ENCODE measurements at regions not wholly inside any gene's neighbourhood (a gene's known extent, or its start where the extent isn't known, plus 50 kb on each side); places are given as distances from the start of the nearest gene placed in this dataset.

DNA sequence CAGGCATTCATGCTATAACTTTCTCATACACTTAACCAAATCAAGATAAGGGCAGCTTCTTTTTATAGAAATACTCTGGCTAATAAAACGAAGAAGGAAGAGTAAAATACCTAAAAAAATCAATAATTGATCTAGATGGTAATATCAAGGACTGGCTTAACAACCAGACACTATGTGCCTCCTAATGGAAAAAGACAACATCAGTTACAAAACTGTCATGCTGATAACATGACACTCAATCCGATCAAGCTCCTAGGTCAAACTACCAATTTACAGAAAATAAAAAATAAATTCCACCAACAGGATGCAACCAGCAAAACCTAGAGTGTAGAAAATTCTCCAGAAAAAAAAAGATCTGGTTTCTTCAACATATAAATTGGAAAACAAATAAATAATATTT, 634.6 kb downstream of the IGSF11 start:
- FAIRE-seq, result no peak

DNA sequence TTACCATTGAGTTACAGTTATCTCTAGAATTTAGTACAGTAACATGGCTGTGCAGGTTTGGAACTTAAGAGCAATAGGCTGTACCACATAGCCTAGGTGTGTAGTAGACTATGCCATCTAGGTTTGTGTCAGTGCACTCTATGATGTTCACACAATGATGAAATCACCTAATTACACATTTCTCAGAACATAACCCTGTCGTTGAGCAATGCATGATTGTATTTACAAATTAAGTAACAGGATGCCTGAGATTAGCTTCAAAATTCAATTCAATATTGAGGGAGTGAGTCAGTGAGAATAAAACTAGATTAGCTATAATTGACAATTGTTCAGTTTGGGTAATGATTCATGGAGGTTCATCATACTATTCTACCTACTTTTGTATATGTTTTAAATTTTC, 633.8 kb downstream of the IGSF11 start:
- FAIRE-seq, result no peak

DNA sequence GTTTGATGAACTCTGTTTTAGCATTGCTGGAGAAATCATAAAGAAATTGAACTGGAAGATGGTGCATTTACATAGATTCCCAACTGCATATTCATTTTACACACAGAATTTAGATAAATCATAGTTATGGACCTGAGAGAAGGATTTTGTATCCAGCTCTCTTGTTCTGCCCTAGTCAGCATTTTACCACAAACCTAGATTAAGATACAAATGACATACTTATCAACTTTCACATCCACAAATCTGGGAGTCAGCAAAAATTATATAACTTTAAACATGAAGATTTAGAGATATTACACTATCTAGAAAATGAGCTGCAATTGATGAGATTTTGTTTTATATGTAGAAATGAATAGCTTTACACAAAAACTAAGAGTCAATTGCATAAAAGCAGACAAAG, 632.8 kb downstream of the IGSF11 start:
- FAIRE-seq, result no peak

DNA sequence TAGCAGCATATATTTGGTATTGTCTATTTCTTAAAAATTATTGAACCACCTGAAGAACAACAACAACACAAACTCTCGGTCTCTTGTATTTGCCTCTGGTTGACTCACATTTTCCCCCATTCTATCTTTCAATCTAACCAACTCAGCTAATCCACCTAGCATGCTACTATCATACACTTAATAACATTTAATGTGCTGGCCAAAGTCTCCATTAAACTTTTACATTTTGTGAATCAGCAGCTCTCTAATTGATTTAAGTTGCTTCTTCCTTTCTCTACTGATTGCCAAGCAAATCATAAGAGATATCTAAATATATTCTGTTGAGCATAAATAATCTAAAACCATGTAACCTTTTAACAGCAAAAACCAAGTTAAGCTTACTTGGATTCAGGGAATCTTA, 631.7 kb downstream of the IGSF11 start:
- FAIRE-seq, result no peak

DNA sequence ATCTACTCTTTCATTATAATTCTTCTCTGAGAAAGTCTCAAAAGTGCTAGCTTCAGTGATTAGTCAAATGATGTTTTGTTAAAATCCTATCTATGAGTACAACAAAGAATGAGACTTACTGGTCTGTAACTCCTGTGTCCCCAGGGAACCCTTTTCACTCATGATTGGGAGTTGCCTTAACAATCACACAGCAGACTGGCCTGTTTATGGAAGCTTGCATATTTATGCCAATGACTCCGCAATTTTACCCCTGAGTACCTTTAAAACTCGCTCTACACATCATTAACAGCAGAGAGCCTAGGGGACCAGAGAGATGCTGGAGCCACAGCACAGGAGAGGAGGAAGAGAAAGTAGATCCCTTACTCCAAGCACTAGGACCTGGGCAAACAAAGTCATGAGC, 628.1 kb downstream of the IGSF11 start:
- no peak for FAIRE-seq

DNA sequence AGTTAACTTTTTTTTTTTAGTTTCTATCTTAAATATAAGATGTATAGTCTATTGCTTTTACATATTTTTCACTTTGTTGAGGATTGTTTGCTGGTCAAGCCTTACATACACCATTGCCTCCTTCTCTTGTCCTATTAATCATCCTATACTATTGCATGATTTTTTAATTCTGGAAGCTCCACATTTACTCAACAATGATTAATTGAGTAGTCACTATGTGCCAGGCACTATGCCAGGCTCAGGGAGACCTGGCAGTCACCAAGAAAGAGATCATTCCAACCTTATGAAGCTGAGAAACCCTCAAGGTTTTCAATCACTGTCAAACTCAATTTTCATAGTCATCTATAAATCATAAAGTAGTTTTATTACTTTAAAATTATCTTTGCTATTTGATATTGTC, 626.2 kb downstream of the IGSF11 start:
- no peak for FAIRE-seq

DNA sequence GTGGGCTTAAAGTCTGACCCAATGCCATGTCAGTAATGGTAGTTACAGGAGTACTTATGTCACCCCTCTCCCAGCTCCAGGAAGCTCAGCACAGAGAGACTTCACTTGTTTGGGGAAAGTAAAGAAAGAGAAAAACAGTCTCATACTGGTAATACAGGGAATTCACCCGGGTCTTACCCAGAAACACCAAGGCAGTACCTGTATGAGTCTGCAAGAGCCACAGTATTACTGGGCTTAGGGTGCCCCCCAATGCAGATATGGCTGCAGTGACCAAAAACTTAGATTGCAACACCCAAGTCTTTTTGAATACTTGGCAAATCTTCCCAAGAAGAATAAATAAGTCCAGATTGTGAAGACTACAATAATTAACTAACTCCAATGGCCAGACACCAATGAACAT, 622.1 kb downstream of the IGSF11 start:
- FAIRE-seq, result no peak

DNA sequence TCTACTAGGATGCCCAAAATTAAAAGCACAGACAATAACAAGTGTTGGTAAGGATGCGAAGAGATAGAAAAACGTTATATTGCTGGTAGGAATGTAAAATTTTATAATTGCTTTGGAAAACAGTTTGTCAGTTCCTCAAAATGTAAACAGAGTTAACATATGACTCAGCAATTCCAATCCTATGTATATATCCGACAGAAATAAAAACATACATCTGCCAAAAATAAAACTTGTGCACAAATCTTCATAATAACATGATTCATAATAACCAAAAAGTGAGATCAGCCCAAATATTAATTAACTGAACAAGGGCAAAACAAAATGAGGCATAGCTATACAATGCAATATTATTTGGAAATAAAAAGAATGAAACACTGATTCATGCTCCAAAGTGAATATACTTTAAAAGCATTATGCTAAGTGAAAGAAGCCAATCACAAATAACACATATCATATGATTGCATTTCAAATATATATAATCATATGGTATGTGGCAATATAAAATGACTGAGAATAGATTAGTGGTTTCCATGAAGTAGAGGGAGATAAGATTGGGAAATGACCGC, 609.3 kb downstream of the IGSF11 start:
- no peak for FAIRE-seq

DNA sequence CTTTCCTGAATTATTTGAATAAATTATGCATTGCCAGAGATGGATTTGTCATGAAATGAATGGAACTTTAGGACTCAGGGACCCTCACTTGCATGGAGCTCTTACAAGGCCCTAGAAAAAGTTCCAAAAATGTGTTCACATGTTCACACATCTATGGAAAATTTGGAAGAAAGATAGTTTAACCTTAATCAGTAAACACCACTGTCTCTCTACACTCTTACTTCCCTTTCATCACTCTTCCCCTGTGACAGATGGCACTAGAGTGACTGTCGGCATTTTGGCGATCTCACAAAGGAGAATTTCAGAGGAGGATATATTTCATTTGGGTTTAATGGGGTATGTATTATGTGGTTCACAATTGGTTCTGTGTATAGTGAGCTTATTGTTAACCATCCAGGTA, 600.8 kb downstream of the IGSF11 start:
- FAIRE-seq, result no peak

DNA sequence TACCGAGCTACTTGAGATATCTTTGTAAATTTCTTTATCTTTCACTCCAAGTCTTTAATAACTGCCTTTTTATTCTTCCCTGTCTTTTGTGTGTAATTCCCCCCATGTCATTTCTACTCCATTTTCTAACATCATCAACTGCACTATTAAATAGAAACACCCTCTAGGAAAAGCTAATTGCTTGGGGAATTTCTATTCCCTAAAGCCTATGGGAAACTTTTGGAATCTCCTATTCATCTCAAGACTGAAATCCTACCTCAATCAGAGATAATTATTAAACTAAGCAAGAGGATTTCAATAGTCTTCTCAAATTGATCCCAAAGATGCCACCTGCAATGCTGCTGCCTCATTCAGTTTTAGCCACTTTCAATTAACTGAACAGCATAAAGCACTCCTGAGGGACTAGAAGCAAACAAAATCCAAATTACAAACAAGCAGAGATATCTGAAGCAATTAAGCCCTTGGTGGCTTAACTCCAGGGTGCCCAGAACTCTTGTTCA, 598.7 kb downstream of the IGSF11 start:
- no peak for FAIRE-seq

DNA sequence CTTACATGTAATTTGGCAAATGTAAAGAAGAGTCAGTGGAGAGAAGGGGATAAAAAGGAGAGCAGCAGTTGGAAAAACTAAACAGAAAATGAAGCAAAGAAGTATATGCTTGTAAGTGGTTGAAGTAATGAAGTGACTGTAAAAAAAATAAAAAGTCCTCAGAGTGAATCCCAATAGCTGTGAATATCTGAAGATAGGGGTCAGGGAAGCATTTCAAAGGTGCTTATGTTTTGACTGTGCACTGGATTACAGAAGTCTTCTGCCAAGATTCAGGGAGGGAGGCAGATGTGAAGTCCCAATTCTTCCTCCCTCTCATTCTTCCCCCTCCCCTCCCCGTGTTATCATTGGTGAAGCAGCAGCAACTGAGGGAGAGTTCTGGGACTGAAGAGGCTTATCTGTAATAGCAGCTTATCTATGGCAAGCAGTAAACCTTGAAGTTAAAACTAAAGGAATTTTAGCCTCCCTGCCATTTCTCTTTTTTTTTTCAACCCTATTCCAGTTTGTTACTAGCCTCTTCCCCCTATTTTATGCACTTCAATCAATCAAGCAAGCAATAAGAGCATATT, 597.9 kb downstream of the IGSF11 start:
- no peak for FAIRE-seq

DNA sequence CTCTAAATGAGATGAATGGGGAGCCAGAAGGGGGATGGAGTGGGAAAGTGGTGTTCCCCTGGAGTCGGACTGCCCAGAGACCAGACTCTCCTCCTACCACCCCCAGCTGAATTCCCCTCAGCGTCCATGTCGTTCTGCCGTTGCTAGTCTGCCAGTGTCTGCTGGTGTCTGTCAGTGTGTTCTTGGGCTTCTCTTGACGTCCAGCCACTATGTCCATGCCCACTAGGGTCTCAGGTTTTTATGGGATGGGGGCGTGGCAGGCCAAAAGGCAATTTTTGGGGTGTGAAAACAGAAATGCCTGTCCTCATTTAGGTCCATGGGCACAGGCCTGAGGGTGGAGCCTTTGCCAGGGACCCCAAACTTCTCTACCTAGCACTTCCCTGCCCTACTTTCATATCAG, 589.6 kb downstream of the IGSF11 start:
- FAIRE-seq, result no peak

DNA sequence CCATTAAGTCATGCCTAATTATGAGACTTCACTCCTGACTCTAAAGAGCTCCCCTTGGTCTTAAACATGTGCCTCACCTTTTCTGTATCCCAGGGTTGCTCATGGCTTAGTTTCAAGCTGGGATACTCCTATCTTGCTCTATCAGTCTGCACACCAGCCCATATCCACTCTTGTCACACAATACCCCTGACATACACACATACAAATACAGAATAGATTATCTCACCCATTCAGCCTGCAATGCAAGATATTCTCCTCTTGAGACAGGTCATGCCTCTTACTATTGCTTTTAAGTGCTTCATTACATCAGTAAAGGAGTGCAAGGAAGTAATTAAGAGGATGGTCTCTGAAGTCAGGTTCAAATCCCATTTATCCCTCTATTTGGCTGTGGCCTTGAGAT, 587.3 kb downstream of the IGSF11 start:
- no peak for FAIRE-seq

DNA sequence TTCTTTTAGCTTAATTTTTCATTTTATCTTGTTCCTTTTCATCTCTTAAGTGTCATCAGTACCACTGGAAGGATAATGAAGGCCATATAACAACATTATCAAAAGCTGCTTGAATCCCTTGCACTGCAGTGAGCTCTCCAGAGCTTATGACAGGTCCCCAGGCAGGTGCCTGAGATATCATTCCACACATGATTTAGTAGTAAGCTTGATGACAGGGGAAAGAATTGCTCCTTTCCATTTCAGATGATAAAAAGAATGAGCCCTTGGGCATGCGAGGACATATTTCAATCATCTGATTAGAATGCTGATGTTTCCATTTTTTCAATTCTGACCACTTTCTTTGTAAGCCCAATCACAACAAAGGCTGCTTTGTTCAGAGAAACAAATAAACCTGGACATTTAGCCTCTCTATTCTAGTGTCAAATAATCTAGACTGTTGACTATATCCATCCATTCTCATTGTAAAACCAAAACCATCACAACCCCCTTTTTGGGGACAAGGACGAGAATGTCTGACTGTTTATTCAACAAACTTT, 567.8 kb downstream of the IGSF11 start:
- FAIRE-seq, result no peak

DNA sequence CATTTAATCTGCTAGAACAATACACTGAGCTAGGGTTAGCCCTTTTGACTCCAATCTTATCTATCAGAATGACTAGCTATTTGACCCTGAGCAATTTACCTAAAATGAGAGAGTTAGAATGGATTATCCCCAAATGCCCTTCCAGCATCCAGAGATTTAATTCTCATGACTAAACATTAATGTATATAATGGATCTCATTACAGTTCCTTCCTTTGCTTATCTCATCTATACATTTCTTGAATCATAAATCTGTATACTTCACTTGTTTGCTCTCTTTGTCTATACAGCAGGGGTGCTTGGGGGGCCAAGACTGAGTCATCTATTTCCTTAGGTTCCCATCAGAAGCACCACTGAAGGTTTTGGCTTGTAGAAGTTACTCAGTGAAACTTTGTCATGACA, 565.8 kb downstream of the IGSF11 start:
- FAIRE-seq, result no peak

DNA sequence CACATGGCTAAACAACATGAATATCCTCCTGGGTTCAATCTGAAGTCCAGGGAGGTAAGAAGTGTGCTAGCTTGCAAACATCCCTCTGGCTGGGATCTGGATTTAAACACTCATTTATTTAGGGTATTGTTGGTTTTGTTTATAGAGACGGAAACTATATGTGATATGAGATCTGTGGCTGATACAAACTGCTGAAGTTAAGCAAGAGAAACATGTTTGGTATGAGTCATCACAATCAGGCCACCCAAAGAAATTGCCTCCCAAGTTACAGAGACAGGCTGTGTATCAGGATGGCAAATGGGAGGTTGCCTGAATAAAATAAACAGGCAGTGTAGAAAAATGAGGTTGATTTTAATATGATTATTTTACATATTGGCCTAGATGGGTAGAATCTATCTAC, 562.1 kb downstream of the IGSF11 start:
- no peak for FAIRE-seq

DNA sequence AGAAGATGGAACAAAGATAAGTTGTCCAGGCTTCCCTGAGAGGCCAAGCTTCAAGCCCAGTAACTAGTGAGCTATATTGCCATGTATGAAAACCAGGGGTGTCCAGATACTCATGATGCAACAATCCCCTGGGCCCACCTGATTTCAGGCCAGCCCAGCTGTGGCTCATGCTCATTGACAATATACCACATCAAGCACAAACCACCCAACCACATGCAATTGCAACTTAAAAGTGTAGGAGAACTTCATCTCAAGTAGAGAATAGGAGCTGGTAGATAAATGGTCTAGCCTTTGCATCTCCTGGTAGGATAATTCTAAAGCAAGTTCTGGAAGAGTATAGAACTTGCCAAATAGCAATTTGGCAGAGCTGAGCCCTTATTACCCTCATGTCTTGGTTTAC, 561.3 kb downstream of the IGSF11 start:
- FAIRE-seq, result no peak

DNA sequence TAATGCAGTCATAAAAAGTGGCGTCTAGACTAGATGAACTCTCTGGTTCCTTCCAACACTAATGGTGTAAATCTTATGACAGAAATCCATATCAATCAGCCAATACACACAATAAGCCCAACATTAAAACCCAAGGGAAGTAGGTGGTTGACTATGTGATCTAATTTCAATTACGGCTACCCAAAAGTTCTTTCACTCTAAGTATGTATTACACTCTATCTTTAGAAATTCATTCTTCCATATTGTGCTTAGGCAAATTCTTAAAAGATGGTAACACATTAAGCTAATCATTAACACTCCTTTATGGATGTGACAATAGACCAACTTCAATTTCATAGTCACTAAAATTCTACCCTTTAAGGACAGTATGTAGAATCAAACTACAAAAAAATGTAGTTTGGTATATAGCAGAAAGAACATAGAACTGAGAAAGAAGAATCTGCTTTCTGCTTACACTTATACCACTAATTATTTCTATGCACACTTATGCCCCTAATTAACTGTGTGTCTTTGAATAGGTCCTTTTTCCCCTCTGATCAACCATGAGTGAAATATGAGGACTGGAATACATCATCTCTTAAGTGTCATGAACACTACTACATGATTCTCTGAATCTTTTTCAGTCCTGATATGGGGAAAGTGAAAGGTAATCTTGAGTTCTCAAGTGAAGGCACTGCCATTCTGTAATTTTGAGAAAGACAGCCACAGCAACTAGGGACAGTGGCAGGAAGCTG, 557.6 kb downstream of the IGSF11 start:
- no peak for FAIRE-seq

DNA sequence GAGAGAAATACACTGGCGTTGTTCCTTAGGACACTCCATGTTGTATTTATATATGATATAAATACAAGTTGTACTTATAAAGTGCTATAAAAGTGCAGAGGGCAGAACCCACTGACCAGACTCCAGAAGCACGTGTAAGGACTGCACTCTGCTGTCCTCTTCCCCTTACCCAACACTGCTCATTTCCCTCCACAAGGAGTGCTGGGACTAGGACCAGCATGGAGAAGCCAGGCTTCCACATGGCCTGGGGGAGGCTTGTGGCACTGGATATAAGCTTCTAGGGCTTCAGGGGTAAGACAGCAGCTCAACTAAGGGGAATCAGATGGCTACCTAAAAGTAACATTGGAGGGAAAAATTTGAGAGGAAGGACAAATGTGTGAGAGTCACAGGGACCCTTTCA, 556.9 kb downstream of the IGSF11 start:
- no peak for FAIRE-seq

DNA sequence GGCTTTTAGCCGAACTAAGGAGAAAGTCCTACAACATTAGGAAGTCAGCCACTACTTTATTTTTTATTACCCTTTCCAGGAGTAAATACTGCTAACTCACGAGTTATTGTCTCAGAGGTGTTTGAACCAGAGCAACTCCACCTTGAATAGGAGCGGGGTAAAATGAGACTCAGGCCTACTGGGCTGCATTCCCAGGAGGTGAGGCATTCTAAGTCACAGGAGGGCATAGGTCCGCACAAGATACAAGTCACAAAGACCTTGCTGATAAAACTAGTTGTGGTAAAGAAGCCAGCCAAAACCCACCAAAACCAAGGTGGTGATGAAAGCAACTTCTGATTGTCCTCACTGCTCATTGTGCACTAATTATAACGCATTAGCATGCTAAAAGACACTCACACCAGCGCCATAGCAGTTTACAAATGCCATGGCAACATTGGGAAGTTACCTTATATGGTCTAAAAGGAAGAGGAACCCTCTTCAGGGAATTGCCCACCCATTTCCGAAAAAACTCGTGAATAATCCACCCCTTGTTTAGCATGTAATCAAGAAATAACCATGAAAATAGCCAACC, 555.9 kb downstream of the IGSF11 start:
- FAIRE-seq, result no peak

DNA sequence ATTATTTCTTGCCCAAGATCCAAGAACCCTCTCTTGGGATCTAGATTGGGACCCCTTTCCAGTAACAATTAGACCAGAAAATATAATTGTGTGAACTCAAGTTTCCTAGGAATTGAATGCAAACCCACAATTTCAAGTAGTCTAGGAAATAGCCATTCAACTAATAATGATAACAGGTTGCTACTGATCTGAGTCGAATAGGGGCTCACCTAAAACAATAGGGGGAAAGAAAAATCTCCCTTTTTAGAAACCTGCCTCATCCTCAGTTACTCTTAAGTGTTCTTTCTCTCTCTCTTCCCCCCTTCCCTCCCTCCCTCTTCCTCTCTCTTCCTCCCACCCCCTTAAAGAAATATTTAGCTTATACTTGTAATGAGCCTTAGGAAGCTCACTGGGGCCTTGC, 555.3 kb downstream of the IGSF11 start:
- no peak for FAIRE-seq

DNA sequence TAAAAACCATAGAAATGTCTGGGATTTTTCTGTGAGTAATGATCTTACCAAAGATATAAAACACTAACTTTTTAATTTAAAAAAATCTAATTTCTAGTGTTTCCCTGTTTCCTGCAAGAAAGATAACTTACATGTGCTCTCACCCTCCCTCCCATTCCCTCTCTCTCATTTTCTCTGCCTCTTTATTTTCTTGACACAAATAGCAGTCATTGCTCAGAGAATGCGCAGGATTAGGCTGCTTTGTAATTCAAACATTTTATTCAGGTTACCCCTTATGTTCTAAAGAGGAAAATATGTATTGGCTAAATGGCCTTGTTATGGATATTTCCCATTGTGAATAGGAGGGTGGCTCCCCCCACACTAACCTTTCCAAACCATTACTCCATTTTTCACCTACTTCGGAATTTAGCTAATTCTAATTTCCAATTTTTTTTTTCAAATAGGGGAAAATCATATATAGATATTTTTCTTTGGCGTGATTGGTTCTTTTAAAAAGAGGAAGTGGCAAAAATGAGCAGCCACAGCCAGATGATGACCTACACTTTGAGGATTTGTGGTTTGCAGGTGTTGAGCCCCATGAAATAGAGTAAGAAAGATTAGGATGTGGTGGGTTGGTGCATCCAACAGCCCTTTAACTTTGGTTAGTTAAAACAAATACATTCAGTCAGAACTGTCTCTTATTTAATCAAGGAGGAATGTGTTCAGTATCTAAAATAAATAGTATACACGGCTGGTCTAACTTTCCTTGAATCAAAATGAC, 554.4 kb downstream of the IGSF11 start:
- no peak for FAIRE-seq

DNA sequence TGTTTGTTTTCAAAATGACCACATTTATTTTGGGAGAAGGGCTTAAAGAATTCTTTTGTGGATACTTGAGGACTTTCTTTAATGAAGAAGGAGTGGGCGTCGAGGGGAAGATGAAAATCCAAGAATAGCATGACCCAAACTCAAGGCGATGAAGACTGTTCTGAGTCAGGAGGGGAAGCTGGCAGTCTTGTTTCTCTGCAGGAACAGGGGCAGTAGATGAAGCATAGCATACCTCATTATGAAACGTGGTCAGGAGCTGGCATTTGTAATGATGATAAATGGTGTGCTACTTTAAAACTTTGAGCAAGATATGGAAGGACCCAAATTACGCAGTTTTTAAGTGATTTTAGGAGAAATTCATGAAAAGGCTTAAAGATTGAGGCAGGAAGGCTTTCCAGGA, 549.0 kb downstream of the IGSF11 start:
- FAIRE-seq, result no peak

Measured in colon (tissue), 2 donors.